GM19023 (cell line): ENCODE measurements at regions not wholly inside any gene's neighbourhood (a gene's known extent, or its start where the extent isn't known, plus 50 kb on each side); places are given as distances from the start of the nearest gene placed in this dataset.

Experiments
- ATAC-seq: cut with Tn5 transposase; IDR thresholded peaks from one replicate; pipeline ENCODE4 v1.9.1; 2021; ENCODE audit warnings: mild to moderate bottlenecking, moderate library complexity; ENCODE audit not compliant: unreplicated experiment

- no peak for ATAC-seq
These were observed 494.1 kb downstream of the CENPC start for GRCh38 chr4:67051000-67051789.

GRCh38 chr4:67049446-67049845, 495.9 kb downstream of the CENPC start:
- no peak for ATAC-seq

- no peak for ATAC-seq
These were observed 496.8 kb downstream of the CENPC start for GRCh38 chr4:67048530-67048929.

GRCh38 chr4:67040315-67040714, 505.0 kb downstream of the CENPC start:
- no peak for ATAC-seq

GRCh38 chr4:67038228-67038566, 507.1 kb downstream of the CENPC start:
- ATAC-seq: no peak

GRCh38 chr4:67037504-67038227, 507.6 kb downstream of the CENPC start:
- ATAC-seq: no peak

DNA sequence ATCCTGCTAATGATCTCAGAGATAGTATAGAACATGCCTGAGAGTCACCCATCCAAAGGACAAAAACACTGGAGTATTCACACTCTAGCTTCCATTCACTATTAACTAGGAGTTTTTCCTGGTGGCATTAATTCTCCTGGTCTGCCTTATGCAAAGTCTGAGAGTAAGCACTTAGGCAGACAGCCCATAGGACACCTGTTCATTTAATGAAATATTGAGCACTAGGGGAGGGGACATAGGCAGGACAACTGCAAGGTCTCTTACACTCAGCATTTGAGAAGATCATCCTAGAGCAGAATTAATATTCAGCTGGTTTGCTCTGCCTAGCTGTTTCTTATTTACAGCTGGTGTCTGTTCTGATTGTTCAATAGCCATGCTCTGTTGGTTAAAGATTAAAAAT, 508.5 kb downstream of the CENPC start:
- no peak for ATAC-seq

GRCh38 chr4:67035986-67036385, 509.3 kb downstream of the CENPC start:
- ATAC-seq: no peak

- no peak for ATAC-seq
These were observed 509.8 kb downstream of the CENPC start for GRCh38 chr4:67035501-67035900.

DNA sequence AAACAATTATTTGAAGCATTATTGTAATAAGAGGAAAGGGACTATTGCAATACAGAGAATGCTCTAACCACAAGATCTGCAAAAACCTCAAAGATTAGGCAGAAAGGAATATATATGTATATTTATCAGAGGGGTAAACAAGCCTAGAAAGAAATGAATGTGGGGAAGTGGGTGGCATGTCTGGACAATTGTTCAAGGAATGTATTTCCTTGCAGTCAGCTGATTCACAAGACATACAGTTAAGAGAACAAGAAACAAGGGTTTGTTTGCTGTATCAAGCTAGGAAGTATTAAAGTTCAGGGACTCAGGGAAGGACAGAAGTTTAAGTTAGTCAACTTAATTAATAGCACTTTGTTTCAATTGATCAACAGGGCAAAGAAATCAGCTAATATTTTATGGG, 514.7 kb downstream of the CENPC start:
- ATAC-seq: no peak

- no peak for ATAC-seq
These were observed 524.9 kb downstream of the CENPC start for GRCh38 chr4:67020438-67020797.

- ATAC-seq: no peak
These were observed 525.4 kb downstream of the CENPC start for GRCh38 chr4:67019686-67020437.

DNA sequence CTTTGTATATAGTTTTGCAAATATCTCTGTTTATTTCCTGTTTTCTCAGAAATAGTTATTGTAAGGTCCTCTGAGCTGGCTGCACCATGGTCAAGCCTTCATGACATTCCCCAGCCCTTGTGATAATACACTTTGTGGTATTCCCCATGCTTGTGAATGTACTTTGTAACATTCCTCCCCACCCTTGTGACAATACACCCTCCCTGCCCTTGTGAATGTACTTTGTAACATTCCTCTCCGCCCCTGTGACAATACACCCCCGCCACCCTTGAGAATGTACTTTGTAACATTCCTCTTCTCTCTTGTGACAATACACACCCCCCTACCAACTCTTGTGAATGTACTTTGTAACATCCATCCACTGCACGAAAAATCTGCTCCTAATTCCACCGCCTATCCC, 530.7 kb downstream of the CENPC start:
- ATAC-seq: no peak

- ATAC-seq: no peak
These were observed 538.5 kb downstream of the CENPC start for GRCh38 chr4:67006791-67007190.

GRCh38 chr4:66991521-66991920, 553.8 kb downstream of the CENPC start:
- ATAC-seq: no peak

GRCh38 chr4:66974665-66975064, 570.6 kb downstream of the CENPC start:
- no peak for ATAC-seq

DNA sequence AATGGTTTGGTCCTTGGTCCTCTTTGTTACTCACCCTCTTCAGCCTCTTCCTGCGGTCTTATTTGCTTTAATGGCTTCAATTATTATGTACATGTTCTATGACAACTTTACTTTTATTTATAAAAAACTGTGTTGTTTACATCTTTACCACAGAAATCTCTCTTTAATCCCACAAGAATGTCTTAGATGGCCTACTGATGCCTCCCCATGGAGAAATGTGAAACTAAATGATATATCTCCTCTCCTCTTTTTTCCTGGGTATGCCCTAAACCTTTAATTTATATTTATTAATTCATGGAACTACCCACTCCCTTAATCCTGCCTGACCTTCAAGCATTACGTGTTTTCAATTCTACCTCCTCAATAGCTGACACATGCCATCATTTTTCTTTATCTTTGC, 573.2 kb downstream of the CENPC start:
- no peak for ATAC-seq

GRCh38 chr4:66964467-66964866, 580.8 kb downstream of the CENPC start:
- no peak for ATAC-seq

DNA sequence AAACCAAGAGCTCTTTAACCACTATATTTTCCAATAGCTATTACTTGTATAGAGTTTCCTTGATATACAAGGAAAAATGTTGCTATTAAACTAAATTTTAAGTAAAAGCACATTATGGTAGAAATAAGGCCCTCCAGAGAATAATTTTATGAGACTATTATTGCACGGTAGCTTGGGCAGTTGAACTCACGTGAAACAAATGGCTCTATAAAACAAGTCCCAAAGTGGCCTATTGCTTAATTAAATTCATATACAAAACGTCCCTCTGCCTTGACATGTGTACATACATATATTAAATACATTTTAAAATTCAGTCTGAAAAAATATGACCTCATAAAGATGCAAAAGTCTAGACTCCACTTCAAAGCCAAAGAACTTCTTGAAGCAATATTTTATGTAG, 582.2 kb downstream of the CENPC start:
- ATAC-seq: no peak

- no peak for ATAC-seq
These were observed 586.1 kb downstream of the CENPC start for GRCh38 chr4:66959207-66959606.

DNA sequence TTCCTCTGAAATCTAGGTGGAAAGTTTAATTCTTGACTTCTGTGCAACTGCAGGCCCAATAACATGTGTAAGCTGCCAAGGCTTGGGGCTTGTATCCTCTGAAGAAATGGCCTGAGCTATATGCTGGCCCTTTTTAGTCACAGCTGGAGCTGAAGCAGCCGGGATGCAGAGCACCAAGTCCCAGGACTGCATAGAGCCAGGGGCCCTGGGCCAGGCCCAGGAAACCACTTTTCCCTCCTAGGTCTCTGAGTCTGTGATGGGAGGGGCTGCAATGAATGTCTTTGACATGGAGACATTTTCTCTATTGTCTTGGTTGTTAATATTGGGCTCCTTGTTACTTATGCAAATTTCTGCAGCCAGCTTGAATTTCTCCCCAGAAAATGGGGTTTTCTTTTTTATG, 588.5 kb downstream of the CENPC start:
- ATAC-seq: no peak

GRCh38 chr4:66956426-66956825, 588.9 kb downstream of the CENPC start:
- no peak for ATAC-seq
